ENCODE measurements at regions not wholly inside any gene's neighbourhood (a gene's known extent, or its start where the extent isn't known, plus 50 kb on each side); places are given as distances from the start of the nearest gene placed in this dataset.
A peak's percentile ranks its signal among the peaks of the same experiment; 100 is the strongest.

GRCh38 chr3:159319156-159319555 lies 517.3 kb downstream of the MFSD1 start:
- no peak for DNase-seq
- Histone ChIP-seq H3K36me3 (no peaks in the 10 kb centered on the region), H3K4me3 (no peak overlapping the region), H3K27ac (replicated peaks) (no peak overlapping the region), H3K9me3 (replicated peaks) (no peaks in the 10 kb centered on the region), H3K27me3 (ENCODE audit: low read depth) (no peaks in the 10 kb centered on the region), H3K4me1 (no peaks in the 10 kb centered on the region)
- intact Hi-C loops (cut with micrococcal nuclease): no loop called here
- TF ChIP-seq CTCF (IDR thresholded peaks at IDR 0.05; ENCODE audit: borderline replicate concordance): no peak

GRCh38 chr3:159322322-159322939 lies 520.6 kb downstream of the MFSD1 start:
- peak; percentile 74 for TF ChIP-seq CTCF (IDR thresholded peaks at IDR 0.05; ENCODE audit: borderline replicate concordance)

GRCh38 chr3:159323848-159324247 lies 522.0 kb downstream of the MFSD1 start:
- no peaks in the 10 kb centered on the region for H3K9me3 ChIP-seq (replicated peaks)
- no peaks in the 10 kb centered on the region for H3K4me1 ChIP-seq
- DNase-seq: no peak
- no peak for TF ChIP-seq CTCF (IDR thresholded peaks at IDR 0.05; ENCODE audit: borderline replicate concordance)
- no peaks in the 10 kb centered on the region for H3K27me3 ChIP-seq (ENCODE audit: low read depth)
- H3K36me3 ChIP-seq: no peaks in the 10 kb centered on the region
- intact Hi-C loops (cut with micrococcal nuclease): no loop called here
- no peak overlapping the region for H3K4me3 ChIP-seq
- no peak overlapping the region for H3K27ac ChIP-seq (replicated peaks)

More at GRCh38 chr3:159322322-159322939, 520.6 kb downstream of the MFSD1 start:
- intact Hi-C loops (cut with micrococcal nuclease): no loop called here
- no peaks in the 10 kb centered on the region for H3K9me3 ChIP-seq (replicated peaks)
- H3K27ac ChIP-seq (replicated peaks): no peak overlapping the region
- H3K27me3 ChIP-seq (ENCODE audit: low read depth): no peaks in the 10 kb centered on the region
- no peak overlapping the region for H3K4me3 ChIP-seq
- peak; percentile 38 for DNase-seq
- no peaks in the 10 kb centered on the region for H3K4me1 ChIP-seq
- no peaks in the 10 kb centered on the region for H3K36me3 ChIP-seq

GRCh38 chr3:159326998-159327397 lies 525.1 kb downstream of the MFSD1 start:
- DNase-seq: no peak
- Histone ChIP-seq H3K36me3 (no peaks in the 10 kb centered on the region), H3K4me3 (no peak overlapping the region), H3K9me3 (replicated peaks) (no peaks in the 10 kb centered on the region), H3K27ac (replicated peaks) (no peak overlapping the region), H3K27me3 (ENCODE audit: low read depth) (no peaks in the 10 kb centered on the region), H3K4me1 (no peaks in the 10 kb centered on the region)
- TF ChIP-seq CTCF (IDR thresholded peaks at IDR 0.05; ENCODE audit: borderline replicate concordance): no peak
- intact Hi-C loops (cut with micrococcal nuclease): no loop called here

- Histone ChIP-seq H3K9me3 (replicated peaks) (peaks cover 10% of the 10 kb centered on the region), H3K4me1 (no peaks in the 10 kb centered on the region), H3K27ac (replicated peaks) (no peak overlapping the region), H3K27me3 (ENCODE audit: low read depth) (no peaks in the 10 kb centered on the region), H3K4me3 (no peak overlapping the region), H3K36me3 (no peaks in the 10 kb centered on the region)
- no peak for DNase-seq
- intact Hi-C loops (cut with micrococcal nuclease): no loop called here
- no peak for TF ChIP-seq CTCF (IDR thresholded peaks at IDR 0.05; ENCODE audit: borderline replicate concordance)
Measured at GRCh38 chr3:159332535-159333099, 530.8 kb downstream of the MFSD1 start.
